ENCODE measurements at regions not wholly inside any gene's neighbourhood (a gene's known extent, or its start where the extent isn't known, plus 50 kb on each side); places are given as distances from the start of the nearest gene placed in this dataset.
A peak's percentile ranks its signal among the peaks of the same experiment; 100 is the strongest.

DNA sequence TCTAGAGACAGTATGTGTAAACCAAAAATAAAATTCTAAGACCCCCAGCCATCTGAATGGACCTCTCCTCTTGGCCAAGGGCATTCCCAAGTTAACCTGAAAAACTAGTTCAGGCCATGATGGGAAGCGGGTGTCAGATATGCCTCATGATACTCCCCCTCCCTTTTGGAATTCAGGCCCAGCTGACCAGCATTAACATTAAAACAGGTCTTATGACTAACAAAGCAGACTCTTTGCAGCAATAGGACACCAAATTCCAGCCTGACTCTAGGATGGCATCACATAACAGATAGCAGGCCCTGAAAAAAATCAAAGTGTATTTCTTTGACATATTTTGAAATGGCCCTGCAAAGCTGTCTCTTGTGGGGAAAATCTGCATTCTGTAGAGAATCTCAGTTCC, 73.3 kb upstream of the L3MBTL4 start:
- Mint-ChIP-seq H3K4me1 (peaks cover 29% of the 10 kb centered on the region), H3K4me3 (no peak overlapping the region), H3K27me3 (ENCODE audit: insufficient read depth) (no peaks in the 10 kb centered on the region), H3K36me3 (ENCODE audit: low read depth) (no peaks in the 10 kb centered on the region), H3K27ac (peak overlapping the region; percentile 70), H3K9me3 (no peaks in the 10 kb centered on the region)
- 75% methylated on average over 1 of the region's 1 CpG for WGBS, 2 experiments (ENCODE audit: insufficient coverage in 1 of 2, insufficient read length in 1 of 2)
- no peaks in the 10 kb centered on the region for H3K27me3 ChIP-seq (ENCODE audit: control insufficient read depth, insufficient read depth, low read length, poor library complexity, severe bottlenecking)
- no peak overlapping the region for H3K4me3 ChIP-seq (ENCODE audit: low read length)
- H3K27ac ChIP-seq (ENCODE audit: low read depth, low read length): no peak overlapping the region
- DNase-seq: peak; percentile 62
- H3K9me3 ChIP-seq (ENCODE audit: control insufficient read depth, low read length): no peaks in the 10 kb centered on the region
- TF ChIP-seq, protein P1, sequence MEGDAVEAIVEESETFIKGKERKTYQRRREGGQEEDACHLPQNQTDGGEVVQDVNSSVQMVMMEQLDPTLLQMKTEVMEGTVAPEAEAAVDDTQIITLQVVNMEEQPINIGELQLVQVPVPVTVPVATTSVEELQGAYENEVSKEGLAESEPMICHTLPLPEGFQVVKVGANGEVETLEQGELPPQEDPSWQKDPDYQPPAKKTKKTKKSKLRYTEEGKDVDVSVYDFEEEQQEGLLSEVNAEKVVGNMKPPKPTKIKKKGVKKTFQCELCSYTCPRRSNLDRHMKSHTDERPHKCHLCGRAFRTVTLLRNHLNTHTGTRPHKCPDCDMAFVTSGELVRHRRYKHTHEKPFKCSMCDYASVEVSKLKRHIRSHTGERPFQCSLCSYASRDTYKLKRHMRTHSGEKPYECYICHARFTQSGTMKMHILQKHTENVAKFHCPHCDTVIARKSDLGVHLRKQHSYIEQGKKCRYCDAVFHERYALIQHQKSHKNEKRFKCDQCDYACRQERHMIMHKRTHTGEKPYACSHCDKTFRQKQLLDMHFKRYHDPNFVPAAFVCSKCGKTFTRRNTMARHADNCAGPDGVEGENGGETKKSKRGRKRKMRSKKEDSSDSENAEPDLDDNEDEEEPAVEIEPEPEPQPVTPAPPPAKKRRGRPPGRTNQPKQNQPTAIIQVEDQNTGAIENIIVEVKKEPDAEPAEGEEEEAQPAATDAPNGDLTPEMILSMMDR (conservative IDR thresholded peaks at IDR 0.05): no peak
- no peaks in the 10 kb centered on the region for H3K36me3 ChIP-seq (ENCODE audit: control insufficient read depth, insufficient read depth, low read length)
- H3K9ac ChIP-seq (ENCODE audit: extremely low read depth, low read length, poor library complexity, severe bottlenecking): no peak overlapping the region
- no peaks in the 10 kb centered on the region for H3K4me1 ChIP-seq (ENCODE audit: control insufficient read depth, insufficient read depth, low read length)

DNA sequence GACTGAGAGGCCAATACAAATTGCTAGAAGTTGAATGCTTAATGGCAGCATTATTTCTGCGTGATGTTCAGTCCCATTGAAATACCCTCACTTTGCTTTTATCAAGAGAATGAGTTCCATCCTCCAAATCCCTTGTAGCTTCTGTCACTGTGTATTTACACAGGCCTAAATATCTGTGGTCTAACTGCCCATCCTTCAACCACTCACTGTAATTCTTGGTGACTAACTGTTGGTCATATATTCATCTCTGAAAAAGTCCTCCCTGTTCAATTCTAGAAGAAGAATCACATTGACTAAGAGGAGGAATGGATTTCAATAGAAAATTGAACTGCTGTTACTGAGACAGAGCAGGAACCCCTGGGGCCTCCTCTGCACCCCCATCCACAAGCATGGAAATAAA, 74.2 kb upstream of the L3MBTL4 start:
- TF ChIP-seq, protein P1 (conservative IDR thresholded peaks at IDR 0.05): no peak
- H3K36me3 ChIP-seq (ENCODE audit: control insufficient read depth, insufficient read depth, low read length): no peaks in the 10 kb centered on the region
- Mint-ChIP-seq H3K27me3 (ENCODE audit: insufficient read depth) (no peaks in the 10 kb centered on the region), H3K4me3 (no peak overlapping the region), H3K36me3 (ENCODE audit: low read depth) (no peaks in the 10 kb centered on the region), H3K9me3 (no peaks in the 10 kb centered on the region), H3K4me1 (peaks cover 29% of the 10 kb centered on the region), H3K27ac (no peak overlapping the region)
- H3K9ac ChIP-seq (ENCODE audit: extremely low read depth, low read length, poor library complexity, severe bottlenecking): no peak overlapping the region
- H3K27me3 ChIP-seq (ENCODE audit: control insufficient read depth, insufficient read depth, low read length, poor library complexity, severe bottlenecking): no peaks in the 10 kb centered on the region
- no peak for DNase-seq
- H3K9me3 ChIP-seq (ENCODE audit: control insufficient read depth, low read length): no peaks in the 10 kb centered on the region
- no peak overlapping the region for H3K4me3 ChIP-seq (ENCODE audit: low read length)
- H3K27ac ChIP-seq (ENCODE audit: low read depth, low read length): no peak overlapping the region
- no peaks in the 10 kb centered on the region for H3K4me1 ChIP-seq (ENCODE audit: control insufficient read depth, insufficient read depth, low read length)
- WGBS, 2 experiments (ENCODE audit: insufficient coverage in 1 of 2, insufficient read length in 1 of 2): 93 to 100% methylated on average over 1 of the region's 1 CpG

DNA sequence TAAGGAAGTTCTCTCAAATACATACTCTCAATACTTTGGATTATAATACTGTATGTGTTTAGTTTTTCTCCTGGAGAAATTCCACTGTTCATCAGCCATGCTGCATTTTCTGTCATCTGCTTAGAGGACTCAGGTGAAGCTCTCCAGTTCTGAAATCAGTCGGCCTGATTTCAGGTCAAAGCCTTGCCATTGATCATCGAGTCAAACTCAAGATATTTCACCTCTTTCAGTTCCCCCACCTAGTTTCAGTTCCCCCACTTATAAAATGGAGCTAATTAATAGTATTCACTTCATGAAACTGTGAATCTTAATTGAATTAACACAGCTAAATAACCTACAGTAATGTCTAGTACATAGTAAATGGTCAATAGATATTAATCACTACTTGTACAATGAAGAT, 75.3 kb upstream of the L3MBTL4 start:
- Mint-ChIP-seq H3K4me1 (peaks cover 29% of the 10 kb centered on the region), H3K27me3 (ENCODE audit: insufficient read depth) (no peaks in the 10 kb centered on the region), H3K27ac (no peak overlapping the region), H3K36me3 (ENCODE audit: low read depth) (no peaks in the 10 kb centered on the region), H3K9me3 (no peaks in the 10 kb centered on the region), H3K4me3 (no peak overlapping the region)
- no peaks in the 10 kb centered on the region for H3K4me1 ChIP-seq (ENCODE audit: control insufficient read depth, insufficient read depth, low read length)
- no peak for DNase-seq
- H3K9me3 ChIP-seq (ENCODE audit: control insufficient read depth, low read length): no peaks in the 10 kb centered on the region
- H3K4me3 ChIP-seq (ENCODE audit: low read length): no peak overlapping the region
- no peak overlapping the region for H3K27ac ChIP-seq (ENCODE audit: low read depth, low read length)
- no peaks in the 10 kb centered on the region for H3K27me3 ChIP-seq (ENCODE audit: control insufficient read depth, insufficient read depth, low read length, poor library complexity, severe bottlenecking)
- no peaks in the 10 kb centered on the region for H3K36me3 ChIP-seq (ENCODE audit: control insufficient read depth, insufficient read depth, low read length)
- no peak overlapping the region for H3K9ac ChIP-seq (ENCODE audit: extremely low read depth, low read length, poor library complexity, severe bottlenecking)
- 96% methylated on average over 2 of the region's 2 CpGs; no CpG with 5 or more reads in 1 of the 2 experiments for WGBS, 2 experiments (ENCODE audit: insufficient coverage in 1 of 2, insufficient read length in 1 of 2)
- TF ChIP-seq, protein P1 (conservative IDR thresholded peaks at IDR 0.05): no peak
